Tibial nerve (tissue), 4 donors: ENCODE measurements at regions not wholly inside any gene's neighbourhood (a gene's known extent, or its start where the extent isn't known, plus 50 kb on each side); places are given as distances from the start of the nearest gene placed in this dataset.

Source experiments
- DNase-seq, 2 donors: peaks; one replicate each; pipeline ENCODE4 v3.0.0-alpha.2; 2019; ENCODE audit warnings: low spot score in 2 of 2
- H3K27ac ChIP-seq, 4 donors: fragments of 200-600 bp; sonication (generic) in 3 of 4; one replicate each; pipeline ENCODE4 v1.5.1; 2017 to 2019; ENCODE audit warnings: mild to moderate bottlenecking in 1 of 4
- H3K27me3 ChIP-seq, 2 donors: fragments of 200-600 bp; sonication (generic) in 1 of 2; one replicate each; pipeline versions ENCODE4 v1.5.1 to v1.6.0; 2017 to 2019
- H3K36me3 ChIP-seq, 3 donors: fragments of 200-600 bp; sonication (generic); one replicate each; pipeline ENCODE4 v1.5.1; 2018 to 2019
- H3K4me1 ChIP-seq, 4 donors: fragments of 200-600 bp; sonication (generic) in 3 of 4; one replicate each; pipeline ENCODE4 v1.5.1; 2017 to 2019
- H3K4me3 ChIP-seq, 4 donors: fragments of 200-600 bp; sonication (generic) in 3 of 4; one replicate each; pipeline ENCODE4 v1.5.1; 2017 to 2019; ENCODE audit warnings: mild to moderate bottlenecking in 1 of 4, moderate library complexity in 1 of 4
- H3K9me3 ChIP-seq, 4 donors: fragments of 200-600 bp; sonication (generic) in 3 of 4; one replicate each; pipeline ENCODE4 v1.5.1; 2017 to 2019
- CTCF ChIP-seq, 5 experiments: fragments of 200-600 bp in 3 of 5; fragments of 450-650 bp in 2 of 5; sonication (generic) in 3 of 5; IDR thresholded peaks; one replicate each; pipeline ENCODE4 v1.5.1; 2016 to 2019; ENCODE audit warnings: antibody characterized with exemption in 5 of 5, mild to moderate bottlenecking in 3 of 5, moderate library complexity in 2 of 5
- EP300 ChIP-seq, 2 donors: sonication (generic); formaldehyde crosslinking; IDR thresholded peaks; one replicate each; pipeline ENCODE4 v1.6.1; 2017; ENCODE audit warnings: antibody characterized with exemption in 2 of 2, mild to moderate bottlenecking in 1 of 2
- POLR2A ChIP-seq, 2 donors: fragments of 450-650 bp; IDR thresholded peaks; one replicate each; pipeline ENCODE4 v1.6.1; 2017; ENCODE audit warnings: antibody characterized with exemption in 2 of 2, mild to moderate bottlenecking in 2 of 2, moderate library complexity in 2 of 2
- WGBS, 2 donors: methylation state at CpG; one replicate each; pipeline ENCODE4 v1.1.5; 2018; 5-methylcytosine and 5-hydroxymethylcytosine counted together

GRCh38 chr7:79736418-79736817 is 283.0 kb upstream of the MAGI2 start:
- no peak for TF ChIP-seq CTCF (IDR thresholded peaks at IDR 0.05)
- no peak for TF ChIP-seq POLR2A (IDR thresholded peaks at IDR 0.05)
- no peak for TF ChIP-seq EP300 (IDR thresholded peaks at IDR 0.05)
- H3K36me3 ChIP-seq = no peaks in the 10 kb centered on the region
- no peaks in the 10 kb centered on the region for H3K27me3 ChIP-seq
- no peak overlapping the region for H3K4me3 ChIP-seq
- H3K27ac ChIP-seq = no peak overlapping the region
- no peaks in the 10 kb centered on the region for H3K4me1 ChIP-seq
- DNase-seq = no peak
- 70 to 93% methylated on average over 3 of the region's 3 CpGs for WGBS, 2 donors
- H3K9me3 ChIP-seq = peaks cover 0 to 21% (median 3%) of the 10 kb centered on the region in 4 donors

- no peak for DNase-seq
- Histone ChIP-seq H3K4me1 (no peaks in the 10 kb centered on the region), H3K9me3 (peaks cover 0 to 23% (median 3%) of the 10 kb centered on the region in 4 donors), H3K4me3 (no peak overlapping the region), H3K27me3 (no peaks in the 10 kb centered on the region), H3K36me3 (no peaks in the 10 kb centered on the region), H3K27ac (no peak overlapping the region)
- WGBS, 2 donors = 97 to 100% methylated on average over 1 of the region's 1 CpG
- no peak for TF ChIP-seq EP300 (IDR thresholded peaks at IDR 0.05)
- no peak for TF ChIP-seq POLR2A (IDR thresholded peaks at IDR 0.05)
- no peak for TF ChIP-seq CTCF (IDR thresholded peaks at IDR 0.05)
These were observed 281.5 kb upstream of the MAGI2 start for GRCh38 chr7:79735012-79735411.

GRCh38 chr7:79734181-79734580 is 280.7 kb upstream of the MAGI2 start:
- no peaks in the 10 kb centered on the region for H3K4me1 ChIP-seq
- peaks cover 0 to 23% (median 3%) of the 10 kb centered on the region in 4 donors for H3K9me3 ChIP-seq
- H3K36me3 ChIP-seq = no peaks in the 10 kb centered on the region
- H3K27ac ChIP-seq = no peak overlapping the region
- TF ChIP-seq EP300 (IDR thresholded peaks at IDR 0.05) (no peak), CTCF (IDR thresholded peaks at IDR 0.05) (no peak), POLR2A (IDR thresholded peaks at IDR 0.05) (no peak)
- no peak overlapping the region for H3K4me3 ChIP-seq
- H3K27me3 ChIP-seq = no peaks in the 10 kb centered on the region
- DNase-seq = no peak

GRCh38 chr7:79732535-79732934 is 279.1 kb upstream of the MAGI2 start:
- H3K27ac ChIP-seq = no peak overlapping the region
- TF ChIP-seq EP300 (IDR thresholded peaks at IDR 0.05) = no peak
- no peak for TF ChIP-seq CTCF (IDR thresholded peaks at IDR 0.05)
- TF ChIP-seq POLR2A (IDR thresholded peaks at IDR 0.05) = no peak
- 77 to 81% methylated on average over 2 of the region's 2 CpGs for WGBS, 2 donors
- H3K27me3 ChIP-seq = no peaks in the 10 kb centered on the region
- no peaks in the 10 kb centered on the region for H3K4me1 ChIP-seq
- H3K9me3 ChIP-seq = peaks cover 0 to 23% (median 3%) of the 10 kb centered on the region in 4 donors
- H3K36me3 ChIP-seq = no peaks in the 10 kb centered on the region
- DNase-seq = no peak
- no peak overlapping the region for H3K4me3 ChIP-seq

- Histone ChIP-seq H3K4me1 (no peaks in the 10 kb centered on the region), H3K27ac (no peak overlapping the region), H3K36me3 (no peaks in the 10 kb centered on the region), H3K4me3 (no peak overlapping the region), H3K9me3 (peaks cover 0 to 23% (median 3%) of the 10 kb centered on the region in 4 donors), H3K27me3 (no peaks in the 10 kb centered on the region)
- no peak for DNase-seq
- 89 to 92% methylated on average over 4 of the region's 4 CpGs for WGBS, 2 donors
- TF ChIP-seq CTCF (IDR thresholded peaks at IDR 0.05) = no peak
- no peak for TF ChIP-seq POLR2A (IDR thresholded peaks at IDR 0.05)
- no peak for TF ChIP-seq EP300 (IDR thresholded peaks at IDR 0.05)
These were observed 277.5 kb upstream of the MAGI2 start for GRCh38 chr7:79730971-79731370.
